HG03066 (cell line): ENCODE measurements at regions not wholly inside any gene's neighbourhood (a gene's known extent, or its start where the extent isn't known, plus 50 kb on each side); places are given as distances from the start of the nearest gene placed in this dataset.
A peak's percentile ranks its signal among the peaks of the same experiment; 100 is the strongest.
"Not testable (repeated sequence)": the region's sequence is repeated elsewhere in the genome, so short reads cannot be mapped to it uniquely, and the experiment has no call there.

ENCODE experiments used
- ATAC-seq: cut with Tn5 transposase; IDR thresholded peaks from one replicate; pipeline ENCODE4 v1.9.1; 2021; ENCODE audit warnings: low read depth; ENCODE audit not compliant: unreplicated experiment

DNA sequence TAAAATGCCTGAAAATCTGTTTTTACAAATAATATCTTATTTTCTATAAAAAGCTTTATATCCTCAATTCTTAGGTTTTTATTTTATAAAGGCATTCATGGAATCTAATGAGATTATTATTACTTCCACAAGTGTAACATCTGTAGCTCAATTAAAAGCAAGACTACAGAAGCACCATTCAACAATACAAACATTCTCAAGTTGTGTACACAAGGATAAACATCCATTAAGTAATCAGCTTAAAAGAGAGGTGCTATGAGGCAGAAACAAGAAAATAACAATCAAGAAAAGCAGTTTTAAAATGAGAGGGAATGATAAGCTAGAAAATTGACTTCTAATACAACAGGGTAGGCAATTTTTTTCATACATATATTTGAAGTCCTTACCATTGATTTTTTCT, 326.1 kb downstream of the MRPL39 start:
- no peak for ATAC-seq

DNA sequence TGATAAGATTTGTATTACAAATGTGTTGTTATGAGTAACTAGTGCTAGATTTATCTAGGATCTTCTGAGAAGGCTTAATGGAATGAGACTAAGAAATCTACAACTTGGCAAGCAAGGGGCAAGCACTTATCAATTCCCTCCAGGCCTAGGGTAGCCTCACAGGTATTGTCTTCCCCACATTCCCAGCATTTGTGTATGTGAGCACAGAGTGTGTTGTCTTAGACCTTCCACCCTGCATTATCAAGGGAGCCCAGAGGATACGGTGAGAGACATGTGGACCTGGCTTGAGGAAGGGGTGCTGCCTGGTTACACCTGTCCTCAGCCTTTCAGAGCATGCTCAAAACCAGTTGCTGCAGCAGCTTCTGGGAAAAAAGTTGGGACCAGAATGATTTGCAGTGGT, 327.2 kb downstream of the MRPL39 start:
- no peak for ATAC-seq

DNA sequence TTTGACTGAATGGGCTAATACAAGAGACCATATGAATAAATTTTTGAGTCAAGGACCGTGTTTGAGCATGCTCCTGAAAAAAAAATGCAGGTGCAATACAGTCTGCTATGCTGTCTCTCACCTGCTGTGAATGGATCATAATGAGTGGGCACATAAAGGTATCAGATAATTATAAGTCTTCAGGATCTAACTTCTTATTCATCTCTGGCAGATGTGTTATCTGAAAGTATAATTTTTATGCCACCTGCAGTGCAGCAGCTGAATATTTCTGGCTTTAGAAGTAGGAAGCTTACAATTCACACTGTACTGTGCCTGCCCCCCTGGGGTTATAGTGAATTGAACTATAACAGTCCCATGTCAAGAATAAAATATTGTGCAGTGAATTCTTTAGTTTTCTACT, 333.3 kb downstream of the MRPL39 start:
- no peak for ATAC-seq

DNA sequence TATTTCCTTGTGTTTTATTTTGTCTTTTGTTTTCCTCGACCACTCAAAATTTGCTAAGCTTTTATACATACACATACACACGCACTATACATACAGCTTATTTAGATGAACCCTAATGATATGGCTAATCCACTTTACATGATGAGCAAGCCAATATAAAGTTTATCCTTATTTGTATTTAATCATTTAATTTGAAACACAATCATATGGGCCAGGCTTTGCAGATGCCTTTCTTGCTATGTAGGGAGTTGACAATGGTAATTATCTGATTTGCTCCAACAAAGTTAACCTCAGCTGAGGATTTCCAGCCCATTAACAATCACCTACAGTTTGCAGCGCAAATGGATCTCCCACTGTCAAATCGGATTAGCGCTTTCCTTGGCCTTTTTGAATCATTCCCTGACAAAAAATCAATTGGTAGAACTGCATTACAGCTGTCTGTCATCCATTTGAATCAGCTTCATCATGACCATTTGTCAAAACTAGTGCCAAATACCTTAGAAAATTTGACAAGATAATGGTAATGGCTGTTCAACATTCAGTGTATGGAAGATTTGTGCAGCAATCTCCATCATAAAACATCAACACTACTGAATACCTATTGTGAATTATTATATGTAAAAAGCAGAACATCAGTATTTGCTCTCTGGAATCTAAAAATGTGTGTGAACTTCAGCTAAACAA, 352.6 kb downstream of the MRPL39 start:
- ATAC-seq: no peak

DNA sequence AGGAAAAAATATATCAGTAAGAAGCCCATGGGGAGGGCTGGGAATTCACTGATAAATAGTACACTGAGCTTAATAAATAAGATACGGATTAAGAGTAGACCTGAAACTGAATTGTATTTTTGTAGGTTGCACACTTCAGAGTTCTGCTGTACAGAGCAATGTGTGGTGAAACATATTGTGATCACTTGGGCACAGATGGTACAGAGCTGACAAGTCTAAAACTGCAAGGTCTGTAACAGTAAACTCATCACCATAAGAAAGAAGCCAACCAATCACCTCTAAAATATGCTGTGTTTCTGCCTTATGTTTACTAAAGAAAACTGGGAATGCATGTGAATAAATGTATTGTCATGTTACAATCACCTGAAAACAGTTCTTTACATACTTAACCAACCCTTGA, 360.7 kb downstream of the MRPL39 start:
- ATAC-seq: no peak

DNA sequence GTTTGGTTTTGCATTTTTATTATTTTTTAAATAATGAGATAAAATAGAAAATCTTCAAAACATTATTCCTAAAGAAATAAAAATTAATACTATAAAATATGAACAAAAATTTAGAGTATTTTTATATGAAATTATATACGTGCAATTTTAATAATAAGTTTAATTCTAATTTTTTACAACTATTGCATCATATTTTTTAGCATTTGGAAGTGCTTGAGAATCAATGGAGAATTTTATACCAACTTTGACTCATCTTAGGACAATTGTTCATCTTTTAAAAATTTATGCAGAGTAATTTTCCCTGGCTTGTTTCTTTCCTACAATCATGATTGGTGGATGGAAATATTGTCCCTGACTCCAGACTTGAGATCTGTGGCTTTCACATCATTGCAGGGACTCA, 362.5 kb downstream of the MRPL39 start:
- ATAC-seq: no peak

DNA sequence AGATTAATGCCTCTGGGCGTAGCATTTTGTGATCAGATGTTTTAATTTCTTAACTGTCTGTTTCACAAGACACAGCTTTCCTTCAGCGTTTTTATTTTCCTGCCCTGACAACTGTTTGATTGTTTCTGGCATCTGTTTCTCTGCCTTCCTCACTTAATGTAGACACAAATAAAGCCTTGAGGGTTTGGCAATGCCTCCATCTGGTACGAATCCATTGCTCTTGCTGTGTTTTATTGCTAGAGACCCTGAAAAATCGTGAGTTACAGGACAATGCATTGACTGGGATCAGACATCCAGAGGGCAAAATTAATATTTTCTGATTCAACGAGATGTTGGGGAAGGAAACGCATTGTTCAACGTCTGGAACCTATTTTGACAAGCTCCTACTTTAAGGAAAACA, 363.5 kb downstream of the MRPL39 start:
- no peak for ATAC-seq

DNA sequence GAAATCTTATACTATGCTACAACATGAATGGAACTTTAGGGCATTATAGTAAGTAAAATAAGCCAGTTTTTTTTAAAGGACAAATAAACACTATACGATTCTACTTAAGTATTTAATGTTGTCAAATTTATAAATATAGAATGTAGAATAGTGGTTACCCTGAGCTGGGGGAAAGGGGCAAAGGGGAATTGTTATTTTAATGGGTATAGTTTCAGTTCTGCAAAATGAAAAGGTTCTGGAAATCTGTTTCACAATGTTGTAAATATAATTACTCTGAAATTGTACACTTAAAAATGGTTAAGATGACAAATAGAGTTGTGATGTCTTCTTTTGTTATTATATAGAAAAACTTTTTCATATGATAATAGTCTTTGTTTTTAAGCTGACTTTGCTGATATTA, 366.3 kb downstream of the MRPL39 start:
- no peak for ATAC-seq

DNA sequence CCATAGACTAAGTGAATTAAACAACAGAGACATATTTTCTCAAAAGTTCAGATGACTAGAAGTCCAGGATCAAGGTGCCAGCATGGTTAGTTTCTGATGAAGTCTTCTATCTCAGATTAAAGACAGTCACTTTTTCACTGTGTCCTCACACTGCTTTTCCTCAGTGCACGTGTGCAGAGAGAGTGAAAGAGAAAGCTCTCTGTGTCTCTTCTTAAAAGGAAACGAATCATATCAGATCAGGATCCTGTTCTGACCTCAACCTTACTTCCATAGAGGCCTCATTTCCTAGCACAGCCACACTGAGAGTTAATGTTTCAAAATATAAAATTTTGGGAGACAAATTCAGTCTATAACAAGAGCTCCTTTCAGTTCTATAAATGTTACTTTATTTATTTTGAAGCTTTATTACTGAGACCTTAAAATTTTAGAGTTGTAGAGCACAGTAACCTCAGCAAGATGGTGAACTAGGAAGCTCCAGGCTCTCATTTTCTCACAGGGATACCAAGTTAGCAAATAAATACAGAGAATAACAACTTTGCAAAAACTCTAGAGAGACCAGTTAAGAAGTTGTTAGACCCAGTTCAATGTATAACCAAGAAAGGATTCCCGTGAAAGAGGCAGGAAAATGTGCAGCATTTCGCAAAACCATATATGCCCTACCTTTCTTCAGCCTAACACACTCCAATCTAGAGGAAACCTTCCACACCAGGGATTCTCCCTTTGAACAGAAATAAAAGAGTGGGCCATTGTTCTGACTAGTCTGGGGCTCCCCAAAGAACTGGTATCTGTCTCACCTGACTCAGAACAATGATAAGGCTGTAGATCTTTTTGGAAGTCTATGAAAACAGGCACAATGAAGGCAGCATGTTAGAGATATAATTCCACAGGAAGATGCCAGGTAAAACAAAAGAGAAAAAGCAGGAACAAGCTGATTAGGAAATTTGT, 372.2 kb downstream of the MRPL39 start:
- no peak for ATAC-seq

DNA sequence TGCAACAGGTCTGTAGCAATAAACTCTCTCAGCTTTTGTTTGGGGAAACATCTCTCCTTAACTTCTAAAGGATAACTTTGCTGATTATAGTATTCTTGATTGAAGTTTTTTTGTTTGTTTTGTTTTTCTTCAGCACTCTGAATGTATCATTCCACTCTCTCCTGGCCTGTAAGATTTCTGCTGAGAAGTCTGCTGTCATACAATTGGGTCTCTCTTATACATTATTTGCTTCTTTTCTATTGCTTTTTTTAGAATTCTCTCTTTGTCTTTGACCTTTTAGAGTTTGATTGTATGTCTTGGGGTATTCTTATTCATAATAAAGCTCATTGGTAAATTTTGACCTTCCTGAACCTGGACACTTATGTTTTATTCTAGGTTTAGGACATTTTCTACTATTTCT, 386.3 kb downstream of the MRPL39 start:
- no peak for ATAC-seq

DNA sequence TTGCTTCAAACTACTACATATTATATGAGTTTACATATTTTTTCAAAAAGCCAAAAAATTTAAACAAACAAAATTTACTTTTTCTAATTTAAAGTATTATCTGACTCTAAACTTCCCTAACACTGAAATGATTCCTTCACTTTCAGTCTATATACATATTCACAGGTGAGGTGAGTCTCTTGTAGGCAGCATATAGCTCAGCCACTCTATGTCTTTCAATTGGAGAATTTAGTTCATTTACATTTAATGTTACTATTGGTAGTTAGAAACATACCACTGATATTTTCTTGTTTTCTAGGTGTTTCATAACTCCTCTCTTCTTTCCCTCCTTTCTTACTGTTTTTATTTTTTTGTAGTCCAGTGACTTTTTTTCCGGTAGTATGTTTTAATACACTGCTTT, 387.1 kb downstream of the MRPL39 start:
- no peak for ATAC-seq

DNA sequence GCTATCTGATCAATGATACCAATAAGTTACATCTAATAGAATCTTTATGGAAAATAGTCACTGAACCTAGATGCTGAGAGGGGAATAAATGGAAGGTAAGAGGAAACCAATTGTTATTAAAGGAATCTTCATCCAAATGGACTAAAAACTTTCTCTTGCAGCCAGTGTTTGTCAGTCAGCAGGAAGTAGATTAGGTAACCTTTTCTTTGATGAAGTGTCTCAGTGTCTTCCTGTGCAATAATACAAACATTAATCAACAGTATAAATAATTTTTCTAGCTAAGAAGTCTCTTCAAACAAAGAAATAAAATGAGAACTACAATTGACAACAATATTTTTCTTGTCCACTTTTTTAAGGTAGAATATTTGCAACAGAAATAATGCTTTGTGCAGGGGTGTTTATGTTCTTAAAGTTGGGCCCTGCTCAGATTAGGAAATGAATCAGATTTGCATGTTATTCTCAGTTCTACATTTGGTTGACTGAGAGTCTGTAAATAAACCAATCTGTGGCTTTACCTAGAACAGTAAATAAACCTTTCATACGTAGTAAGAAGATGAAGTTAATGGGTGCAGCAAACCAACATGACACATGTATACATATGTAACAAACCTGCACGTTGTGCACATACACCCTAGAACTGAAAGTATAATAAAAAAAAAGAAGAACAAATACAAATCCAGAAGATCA, 391.4 kb downstream of the MRPL39 start:
- ATAC-seq: peak; percentile 97

DNA sequence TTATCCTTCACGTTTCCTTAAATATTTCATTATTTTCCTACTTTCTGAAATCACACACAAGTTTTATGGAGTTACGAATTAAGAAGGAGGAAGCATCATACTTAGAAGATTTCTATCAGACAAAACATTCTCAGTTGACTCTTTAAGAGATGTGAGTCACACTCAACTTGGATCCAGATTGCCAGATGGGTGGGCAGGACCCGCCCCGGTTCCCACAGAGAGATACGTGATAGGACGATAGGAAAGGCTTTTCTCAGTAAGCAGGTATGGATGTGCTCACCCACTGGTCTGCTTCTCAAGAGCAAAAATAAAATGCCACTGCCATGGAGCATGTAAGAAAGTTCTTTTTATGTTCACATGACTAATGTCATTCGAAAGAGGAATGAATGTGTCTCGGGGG, 392.6 kb downstream of the MRPL39 start:
- no peak for ATAC-seq

DNA sequence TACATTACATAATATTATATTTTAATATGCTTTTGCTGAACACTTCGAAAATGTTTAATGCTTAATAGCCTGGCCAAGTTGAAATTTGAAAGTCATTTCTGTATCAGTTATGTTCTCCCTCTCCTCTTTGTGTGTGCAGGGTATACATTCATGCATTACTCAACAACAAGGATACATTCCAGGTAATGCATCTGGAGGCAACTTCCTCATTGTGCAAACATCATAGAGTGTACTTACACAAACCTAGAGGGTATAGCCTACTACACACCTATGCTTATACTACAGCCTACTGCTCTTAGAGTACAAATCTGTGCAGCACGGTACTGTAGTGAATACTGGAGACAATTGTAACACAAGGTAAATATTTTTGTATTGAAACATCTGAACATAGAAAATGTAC, 407.3 kb downstream of the MRPL39 start:
- ATAC-seq: no peak

DNA sequence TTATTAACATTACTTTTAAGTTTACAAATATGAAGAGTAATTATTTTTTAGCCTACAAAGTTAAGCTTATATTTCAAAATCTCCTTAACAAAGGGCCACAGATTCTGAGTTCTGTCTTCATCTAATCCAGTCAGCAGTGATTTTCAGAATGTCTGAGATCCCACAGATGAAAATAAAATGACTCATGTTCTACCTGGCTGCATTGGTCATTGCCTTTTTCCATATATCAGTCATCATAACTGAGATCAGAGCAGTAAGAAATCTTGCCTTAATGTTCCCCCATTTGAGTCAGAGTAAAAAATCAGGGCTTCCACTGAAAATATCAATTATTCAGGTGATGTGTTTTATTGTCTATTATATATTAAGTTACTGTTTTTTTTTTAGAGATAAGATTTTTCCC, 416.1 kb downstream of the MRPL39 start:
- no peak for ATAC-seq

DNA sequence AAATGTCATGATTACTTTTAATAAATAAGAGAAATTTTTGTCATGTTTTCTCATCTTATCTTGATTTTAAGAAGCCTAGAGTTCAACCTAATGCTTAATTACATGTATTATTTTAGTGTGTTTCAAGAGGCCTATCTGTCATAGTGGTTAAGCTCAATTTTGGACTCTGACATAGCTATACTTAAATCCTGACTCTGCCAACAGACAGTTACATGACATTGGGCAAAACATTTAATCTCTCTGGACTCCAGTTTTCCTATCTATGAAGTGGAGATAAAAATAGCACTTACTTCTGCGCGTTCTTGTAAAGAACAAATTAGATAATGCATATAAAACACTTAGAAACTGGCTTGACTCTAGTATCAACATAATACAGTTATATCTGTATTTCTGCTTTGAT, 417.8 kb downstream of the MRPL39 start:
- no peak for ATAC-seq

DNA sequence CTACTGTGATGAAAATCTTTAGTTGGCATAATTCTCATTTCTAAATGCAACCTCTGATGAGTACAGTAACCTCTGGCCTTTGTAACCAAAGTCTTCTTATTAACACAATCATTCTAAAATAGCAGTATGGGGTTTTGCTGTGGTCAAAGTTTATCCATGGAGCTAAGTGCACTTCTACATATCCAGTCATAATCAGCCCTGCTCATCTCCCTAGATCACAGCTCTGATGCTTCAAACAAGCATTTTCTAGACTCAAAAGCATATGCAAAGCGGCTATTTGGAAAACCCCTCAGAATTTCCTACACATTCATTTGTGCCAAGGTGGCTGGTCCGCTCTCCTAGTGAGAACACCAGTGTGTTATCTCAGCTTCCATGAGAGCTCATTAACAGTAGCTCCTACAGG, 418.6 kb downstream of the MRPL39 start:
- ATAC-seq: peak; percentile 53

DNA sequence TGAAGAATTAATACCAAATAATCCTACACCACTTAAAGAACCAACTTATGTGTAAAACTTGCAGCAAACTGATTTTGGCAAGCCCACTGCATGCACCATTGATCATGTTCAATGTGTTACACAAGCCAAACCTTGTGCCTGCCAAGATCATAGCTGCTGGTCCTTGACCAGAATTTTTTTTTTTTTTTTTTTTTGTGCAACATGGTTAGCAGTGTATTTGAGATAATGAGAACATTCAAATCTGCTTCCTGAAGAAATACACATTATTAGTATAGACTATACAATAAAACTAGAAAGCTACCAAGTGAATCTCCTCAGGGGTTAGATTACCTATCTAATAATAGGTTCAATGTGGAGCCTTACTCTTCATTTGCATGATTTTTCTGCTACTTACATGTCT, 421.0 kb downstream of the MRPL39 start:
- no peak for ATAC-seq

DNA sequence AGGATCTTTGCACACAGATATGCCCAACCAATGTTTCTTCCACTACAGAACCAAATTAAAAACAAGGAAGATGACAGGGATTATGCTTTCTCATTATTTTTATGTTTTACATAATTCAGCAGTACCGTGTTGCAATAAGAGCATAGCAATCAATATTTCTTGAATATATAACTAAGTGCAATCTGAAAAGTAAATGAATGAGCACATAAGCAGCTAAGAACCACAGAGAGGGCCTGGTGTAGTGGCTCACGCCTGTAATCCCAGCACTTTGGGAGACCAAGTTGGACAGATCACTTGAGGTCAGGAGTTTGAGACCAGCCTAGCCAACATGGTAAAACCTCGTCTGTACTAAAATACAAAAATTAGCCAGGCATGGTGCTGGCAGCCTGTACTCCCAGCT, 423.7 kb downstream of the MRPL39 start:
- no peak for ATAC-seq

DNA sequence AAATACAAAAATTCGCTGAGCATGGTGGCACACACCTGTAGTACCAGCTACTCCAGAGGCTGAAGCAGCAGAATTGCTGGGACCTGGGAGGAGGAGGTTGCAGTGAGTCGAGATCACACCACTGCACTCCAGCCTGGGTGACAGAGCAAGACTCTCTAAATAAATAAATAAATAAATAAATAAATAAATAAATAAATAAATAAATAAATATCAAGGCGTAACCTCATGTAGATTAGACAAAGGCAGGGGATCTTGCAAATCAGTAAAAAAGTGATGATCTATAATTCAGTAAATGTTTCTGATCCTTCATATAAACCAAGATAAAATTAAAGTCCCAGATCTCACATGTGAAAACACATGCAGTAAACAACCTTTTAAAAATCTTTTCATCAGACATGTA, 425.6 kb downstream of the MRPL39 start:
- ATAC-seq: not testable (repeated sequence)

DNA sequence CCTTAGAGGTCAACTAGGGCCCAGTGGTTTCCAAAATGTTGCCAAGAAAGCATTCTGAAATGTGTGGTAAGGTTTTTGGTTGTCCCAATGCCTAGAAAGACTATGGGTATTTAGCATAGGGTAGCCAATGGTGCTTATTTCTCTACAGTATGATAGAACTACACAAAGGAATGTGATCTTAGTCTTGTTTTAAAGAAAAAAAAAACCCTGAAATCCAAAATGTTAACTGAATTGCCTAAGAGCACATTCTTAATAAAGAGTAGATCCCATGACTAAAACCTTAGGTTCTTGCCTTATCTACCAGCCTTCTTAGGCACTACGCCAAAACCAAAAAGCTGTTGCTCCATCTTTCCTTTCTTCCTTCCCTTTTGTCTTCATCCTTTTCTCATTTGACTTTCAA, 428.2 kb downstream of the MRPL39 start:
- no peak for ATAC-seq
